ENCODE measurements at regions not wholly inside any gene's neighbourhood (a gene's known extent, or its start where the extent isn't known, plus 50 kb on each side); places are given as distances from the start of the nearest gene placed in this dataset.

DNA sequence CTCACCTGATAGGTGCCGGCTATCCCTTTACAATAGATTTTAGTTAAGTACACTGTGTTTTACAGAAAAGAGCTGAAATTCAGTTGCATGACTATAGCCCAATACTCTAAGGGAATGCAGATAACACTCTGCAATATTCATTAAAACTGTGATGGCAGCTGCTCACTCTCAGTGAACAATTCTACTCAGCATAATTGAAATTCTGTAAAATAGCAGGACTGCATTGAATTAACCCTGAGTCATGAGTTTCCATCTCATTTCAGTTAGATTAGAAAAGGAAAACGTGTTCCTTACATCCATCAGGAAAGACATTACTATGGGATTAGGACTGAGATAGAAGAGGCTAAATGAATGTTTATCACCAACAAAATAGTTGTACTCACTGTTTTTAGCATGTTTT, 613.3 kb upstream of the JAG1 start:
- no peaks in the 10 kb centered on the region for H3K36me3 ChIP-seq (ENCODE audit: control insufficient read depth in 2 of 4, insufficient read depth in 4 of 4, low read length in 3 of 4)
- no peak overlapping the region for H3K23ac ChIP-seq (ENCODE audit: insufficient read length)
- H2AFZ ChIP-seq (ENCODE audit: low read length) = no peak overlapping the region
- no peak overlapping the region for H3K4me3 ChIP-seq (ENCODE audit: extremely low read depth in 1 of 4, insufficient read depth in 2 of 4, low read depth in 3 of 4, low read length in 4 of 4)
- H3K56ac ChIP-seq (replicated peaks; ENCODE audit: insufficient read length, low read depth, low read length) = no peak overlapping the region
- no peaks in the 10 kb centered on the region for H3K4me1 ChIP-seq (replicated peaks in 1 of 4; ENCODE audit: control insufficient read depth in 3 of 4, insufficient read depth in 4 of 4, low read length in 3 of 4)
- H3K4ac ChIP-seq (replicated peaks; ENCODE audit: insufficient read length, low read depth, low read length) = no peak overlapping the region
- no peak overlapping the region for H4K5ac ChIP-seq (ENCODE audit: insufficient read length, low read depth, low read length)
- H3K9ac ChIP-seq (replicated peaks in 1 of 4; ENCODE audit: extremely low read depth in 1 of 4, low read depth in 3 of 4, low read length in 3 of 4) = no peak overlapping the region
- H3K27me3 ChIP-seq (replicated peaks in 1 of 4; ENCODE audit: control insufficient read depth in 3 of 4, extremely low read depth in 1 of 4, insufficient read depth in 3 of 4, low read length in 3 of 4) = no peaks in the 10 kb centered on the region
- no peak overlapping the region for H3K27ac ChIP-seq (ENCODE audit: low read depth, low read length)
- 78% methylated on average over 2 of the region's 2 CpGs; no CpG with 5 or more reads in 1 of the 2 experiments for WGBS, 2 experiments (ENCODE audit: extremely low coverage in 1 of 2, insufficient coverage in 1 of 2, insufficient read length in 1 of 2, insufficient replicate concordance in 2 of 2, low coverage in 1 of 2, low lambda C conversion rate in 2 of 2, missing lambda C conversion rate in 1 of 2)
- DNase-seq (ENCODE audit: low read depth in 1 of 2, low spot score in 2 of 2) = no peak
- no peak for FAIRE-seq
- no peaks in the 10 kb centered on the region for H3K79me1 ChIP-seq (ENCODE audit: low read depth, low read length)
- CTCF ChIA-PET (ENCODE audit: partially characterized antibody) = no interaction called here
- H2BK20ac ChIP-seq (ENCODE audit: low read length) = no peak overlapping the region
- H2BK5ac ChIP-seq (ENCODE audit: low read depth, low read length) = no peak overlapping the region
- no peak overlapping the region for H2BK120ac ChIP-seq (replicated peaks; ENCODE audit: low read depth, low read length)
- H4K91ac ChIP-seq (replicated peaks; ENCODE audit: insufficient read length, low read length) = no peak overlapping the region
- 0 out of 4 replicates have a peak, but pooled peaks cover 3 to 6% of the 10 kb centered on the region in 2 experiments for H3K9me3 ChIP-seq (ENCODE audit: insufficient read depth in 2 of 2, low read depth in 1 of 2, low read length in 1 of 2)
- H4K8ac ChIP-seq (ENCODE audit: extremely low read depth, insufficient read depth, low read length) = no peak overlapping the region
- no peaks in the 10 kb centered on the region; the same call in 1 of the 2 replicates for H3K23me2 ChIP-seq (ENCODE audit: low read depth, low read length)
- POLR2A ChIA-PET (ENCODE audit: partially characterized antibody) = no interaction called here
- H2BK12ac ChIP-seq (ENCODE audit: low read depth, low read length) = no peak overlapping the region
- no peak overlapping the region for H3K14ac ChIP-seq (ENCODE audit: insufficient read length)
- no peak overlapping the region for H2BK15ac ChIP-seq (ENCODE audit: low read length)
- H3K18ac ChIP-seq (ENCODE audit: extremely low read depth, low read length) = no peak overlapping the region
- no peaks in the 10 kb centered on the region for H4K20me1 ChIP-seq (replicated peaks in 1 of 2; ENCODE audit: control insufficient read depth in 1 of 2, insufficient read depth in 2 of 2, low read length in 2 of 2)
- H3K79me2 ChIP-seq (ENCODE audit: control insufficient read depth in 1 of 2, insufficient read depth in 2 of 2, low read length in 2 of 2) = no peaks in the 10 kb centered on the region
- no peak overlapping the region for H3K4me2 ChIP-seq (ENCODE audit: insufficient read depth in 1 of 2, low read depth in 2 of 2, low read length in 2 of 2)
- no peak overlapping the region for H2AK5ac ChIP-seq (ENCODE audit: low read depth, low read length)
- no peak for TF ChIP-seq EZH2 (IDR thresholded peaks at IDR 0.05; ENCODE audit: low read depth, low read length, severe bottlenecking)
- no peak for TF ChIP-seq RXRA (IDR thresholded peaks at IDR 0.05; ENCODE audit: insufficient read depth, low read depth, low read length)
- TF ChIP-seq, protein P1, sequence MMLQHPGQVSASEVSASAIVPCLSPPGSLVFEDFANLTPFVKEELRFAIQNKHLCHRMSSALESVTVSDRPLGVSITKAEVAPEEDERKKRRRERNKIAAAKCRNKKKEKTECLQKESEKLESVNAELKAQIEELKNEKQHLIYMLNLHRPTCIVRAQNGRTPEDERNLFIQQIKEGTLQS (IDR thresholded peaks at IDR 0.05; ENCODE audit: insufficient read depth, low read depth, low read length) = no peak
- TF ChIP-seq TCF12 (IDR thresholded peaks at IDR 0.05; ENCODE audit: low read depth, low read length) = no peak
- TF ChIP-seq SUZ12 (IDR thresholded peaks at IDR 0.05; ENCODE audit: low read length) = no peak
- TF ChIP-seq NANOG (IDR thresholded peaks at IDR 0.05; ENCODE audit: insufficient read depth, low read depth, low read length, poor library complexity, severe bottlenecking) = no peak
- no peak for TF ChIP-seq FOSL1 (IDR thresholded peaks at IDR 0.05; ENCODE audit: insufficient read depth, low read depth, low read length)
- no peak for TF ChIP-seq POU5F1 (IDR thresholded peaks at IDR 0.05; ENCODE audit: low read depth, low read length)
- TF ChIP-seq RAD21 (IDR thresholded peaks at IDR 0.05 in 1 of 2, conservative IDR thresholded peaks at IDR 0.05 in 1 of 2; ENCODE audit: low read depth in 2 of 2, low read length in 2 of 2) = no peak
- no peak for TF ChIP-seq KDM1A (IDR thresholded peaks at IDR 0.05; ENCODE audit: borderline replicate concordance, low read length)
- no peak for TF ChIP-seq TAF1 (IDR thresholded peaks at IDR 0.05; ENCODE audit: low read depth, low read length)
- TF ChIP-seq PHF8 (conservative IDR thresholded peaks at IDR 0.05; ENCODE audit: low read depth, low read length) = no peak
- TF ChIP-seq BCL11A (IDR thresholded peaks at IDR 0.05; ENCODE audit: low read depth in 2 of 2, low read length in 2 of 2) = no peak
- no peak for TF ChIP-seq KDM4A (IDR thresholded peaks at IDR 0.05; ENCODE audit: low read depth, low read length, severe bottlenecking)

Data from H1 (cell line).